Stimulated activated CD8-positive, alpha-beta memory T cell treated with anti-CD3 and anti-CD28 coated beads, Interleukin-7, amount 100 ng/mL, for 48 hours (primary cell): ENCODE measurements at regions not wholly inside any gene's neighbourhood (a gene's known extent, or its start where the extent isn't known, plus 50 kb on each side); places are given as distances from the start of the nearest gene placed in this dataset.
"Not testable (repeated sequence)": the region's sequence is repeated elsewhere in the genome, so short reads cannot be mapped to it uniquely, and the experiment has no call there.

Source experiments
- DNase-seq, 2 donors: peaks; one replicate each; pipeline ENCODE4 v3.0.0-alpha.2; 2020; ENCODE audit warnings: low read depth in 1 of 2; ENCODE audit errors: extremely low read depth in 1 of 2

- DNase-seq: no peak
Measured at GRCh38 chr15:38115121-38115520, 137.5 kb upstream of the SPRED1 start.

DNA sequence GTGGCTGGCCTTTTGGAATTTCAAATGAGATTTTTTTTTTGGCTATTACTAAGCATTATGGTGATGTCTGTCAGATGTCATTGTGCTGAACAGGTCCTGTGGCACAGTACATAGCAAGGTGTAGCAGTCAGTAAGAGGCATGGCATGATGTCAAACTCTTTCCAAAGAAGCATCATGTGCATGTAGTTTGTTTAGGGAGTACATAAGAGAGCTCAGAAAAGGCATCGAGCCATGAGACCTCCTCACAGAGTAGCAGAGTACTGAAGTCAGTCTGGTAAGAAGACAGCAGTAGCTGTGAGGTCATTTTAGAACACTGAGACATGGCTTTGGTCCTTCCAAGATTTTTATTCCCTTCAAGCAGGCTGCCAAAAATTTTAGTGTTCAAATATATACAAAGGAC is 134.9 kb upstream of the SPRED1 start:
- no peak for DNase-seq

DNA sequence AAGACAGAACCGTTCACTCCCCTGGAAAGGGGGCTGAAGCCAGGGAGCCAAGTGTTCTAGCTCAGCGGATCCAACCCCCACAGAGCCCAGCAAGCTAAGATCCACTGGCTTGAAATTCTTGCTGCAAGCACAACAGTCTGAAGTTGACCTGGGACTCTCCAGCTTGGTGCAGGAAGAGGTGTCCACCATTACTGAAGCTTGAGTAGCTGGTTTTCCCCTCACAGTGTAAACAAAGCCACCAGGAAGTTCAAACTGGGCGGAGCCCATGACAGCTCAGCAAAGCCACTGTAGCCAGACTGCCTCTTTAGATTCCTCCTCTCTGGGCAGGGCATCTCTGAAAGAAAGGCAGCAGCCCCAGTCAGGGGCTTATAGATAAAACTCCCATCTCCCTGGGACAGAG is 132.8 kb upstream of the SPRED1 start:
- not testable (repeated sequence) for DNase-seq

DNA sequence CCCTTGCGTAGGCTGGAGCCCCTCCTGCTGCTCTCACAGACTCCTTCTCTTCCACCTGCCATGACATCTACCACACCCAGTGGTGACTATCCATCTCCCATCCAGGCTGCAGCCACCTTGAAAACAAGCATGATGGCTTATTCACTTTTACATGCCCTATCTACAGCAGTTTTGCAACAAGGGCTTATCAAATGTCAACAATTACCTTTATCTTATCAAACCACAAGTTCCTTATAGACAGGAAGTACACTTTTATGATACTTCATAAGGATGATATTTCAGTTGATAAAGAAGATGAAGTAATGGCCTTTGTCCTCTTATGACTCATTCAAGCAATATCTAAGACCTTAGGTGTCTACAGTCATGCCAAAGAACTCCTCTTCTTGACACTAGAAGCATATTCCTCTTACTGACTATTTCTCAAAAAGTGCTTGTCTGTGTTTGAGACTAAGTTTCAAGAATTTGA is 125.3 kb upstream of the SPRED1 start:
- no peak for DNase-seq

GRCh38 chr15:38128341-38128781 is 124.3 kb upstream of the SPRED1 start:
- DNase-seq: no peak

GRCh38 chr15:38128921-38129320 is 123.7 kb upstream of the SPRED1 start:
- no peak for DNase-seq

DNA sequence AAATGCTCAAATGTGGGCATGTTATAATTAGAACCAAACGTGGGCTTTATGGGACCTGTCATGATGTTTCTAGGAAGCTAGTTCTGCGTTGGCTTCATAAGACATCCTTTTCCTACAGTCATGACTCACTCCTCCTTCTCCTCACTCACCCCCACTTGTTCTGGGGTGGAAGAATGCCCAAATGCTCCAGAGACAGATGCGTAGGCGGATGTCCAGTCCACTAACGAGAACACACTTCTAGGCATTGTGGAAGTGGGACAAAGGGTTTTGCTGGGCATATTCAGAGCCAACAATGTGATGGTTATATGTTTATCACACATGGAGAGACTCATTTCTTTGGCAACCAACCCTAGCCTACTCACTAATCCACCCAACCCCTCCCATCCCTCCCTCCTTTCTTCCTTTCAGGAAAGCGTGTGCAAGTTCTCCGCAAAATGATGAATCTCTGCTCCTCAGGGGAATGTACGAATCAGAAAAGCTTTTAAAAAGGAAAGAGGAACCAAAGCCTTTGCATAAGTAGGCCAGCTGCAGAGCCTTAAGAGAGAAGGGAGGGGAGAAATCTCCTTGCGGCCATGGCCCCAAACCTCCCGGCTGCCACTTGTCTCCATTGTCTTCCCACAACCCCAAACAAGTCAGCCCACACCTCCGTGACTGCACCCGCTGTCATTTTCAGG is 123.0 kb upstream of the SPRED1 start:
- peak; percentile 13 to 16 for DNase-seq

DNA sequence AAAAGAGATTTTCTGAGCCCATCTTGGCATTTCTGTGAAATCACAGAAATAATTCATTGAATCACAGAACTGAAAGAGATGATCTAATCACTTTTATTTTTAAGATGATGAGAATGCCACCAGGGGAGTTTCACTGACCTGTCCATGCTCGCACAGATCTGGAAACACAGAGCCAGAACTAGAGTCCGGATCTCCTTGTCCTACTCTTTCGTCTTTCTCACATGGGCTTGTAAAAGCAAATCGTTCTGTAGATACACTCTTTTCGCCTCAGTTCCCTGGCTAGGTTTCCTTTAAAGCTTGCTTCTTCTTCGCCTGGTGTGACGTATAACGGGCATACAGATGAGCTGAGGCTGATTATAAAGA is 122.5 kb upstream of the SPRED1 start:
- no peak for DNase-seq

DNA sequence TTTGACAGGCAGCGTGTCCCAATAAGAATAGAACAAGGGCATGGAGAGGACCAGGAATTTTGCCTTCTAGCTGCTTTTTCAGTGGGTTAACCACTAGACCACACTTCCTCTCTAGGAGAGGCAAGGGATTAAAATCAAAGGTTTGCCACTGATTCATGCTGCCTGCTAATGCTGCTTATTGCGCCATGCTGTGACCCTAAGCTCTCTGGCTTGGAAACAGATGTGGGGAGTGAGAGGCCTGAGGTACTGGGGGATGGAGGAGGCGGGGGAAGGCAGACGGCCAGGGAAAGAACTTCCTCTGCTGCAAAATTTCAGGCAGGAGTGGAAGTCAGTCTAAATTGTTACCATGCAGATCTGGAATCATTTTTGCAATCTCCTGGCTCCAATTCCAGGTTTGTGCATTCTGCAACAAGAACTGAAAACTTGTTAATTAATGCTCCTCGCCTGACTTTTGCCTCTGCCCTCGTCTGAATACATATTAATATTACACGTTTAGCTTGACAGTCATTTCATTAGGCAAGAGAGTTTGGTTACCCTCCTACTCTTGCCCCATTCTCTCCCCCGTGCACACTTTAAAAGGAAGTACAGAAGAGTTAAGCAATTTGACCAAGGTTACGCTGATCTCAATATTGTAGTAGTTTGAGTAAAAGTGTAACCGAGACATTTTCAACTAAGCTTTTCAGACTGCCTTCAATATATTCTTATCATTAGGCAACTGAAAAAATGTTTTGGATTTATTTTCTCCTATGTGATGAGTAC is 121.7 kb upstream of the SPRED1 start:
- DNase-seq: no peak

- no peak for DNase-seq
Measured at GRCh38 chr15:38134252-38134651, 118.4 kb upstream of the SPRED1 start.

DNA sequence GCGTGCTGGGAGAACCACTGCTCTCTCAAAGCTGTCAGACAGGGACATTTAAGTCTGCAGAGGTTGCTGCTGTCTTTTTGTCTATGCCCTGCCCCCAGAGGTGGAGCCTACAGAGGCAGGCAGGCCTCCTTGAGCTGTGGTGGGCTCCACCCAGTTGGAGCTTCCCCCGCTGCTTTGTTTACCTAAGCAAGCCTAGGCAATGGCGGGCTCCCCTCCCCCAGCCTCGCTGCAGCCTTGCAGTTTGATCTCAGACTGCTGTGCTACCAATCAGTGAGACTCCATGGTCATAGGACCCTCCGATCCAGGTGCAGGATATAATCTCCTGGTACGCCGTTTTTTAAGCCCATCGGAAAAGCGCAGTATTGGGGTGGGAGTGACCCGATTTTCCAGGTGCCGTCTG is 110.4 kb upstream of the SPRED1 start:
- not testable (repeated sequence) for DNase-seq

DNA sequence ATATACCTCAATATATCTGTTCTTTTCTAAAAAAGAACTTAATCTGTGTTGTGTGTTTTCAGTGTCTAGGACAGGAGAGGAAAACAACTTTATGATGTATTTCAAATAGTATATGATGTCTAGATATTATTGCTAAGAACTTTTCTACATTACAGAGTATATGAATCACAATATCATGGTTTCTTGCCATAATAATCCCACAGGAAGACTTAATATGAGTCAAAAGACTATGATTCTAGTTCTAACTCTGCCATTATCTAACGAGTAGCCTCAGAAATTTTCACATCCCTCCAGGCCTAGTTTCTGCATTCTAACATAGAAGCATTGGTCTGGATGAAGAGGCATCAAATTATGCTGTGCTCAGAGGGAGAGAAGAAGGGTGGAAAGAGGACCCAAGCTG is 107.7 kb upstream of the SPRED1 start:
- no peak for DNase-seq

DNA sequence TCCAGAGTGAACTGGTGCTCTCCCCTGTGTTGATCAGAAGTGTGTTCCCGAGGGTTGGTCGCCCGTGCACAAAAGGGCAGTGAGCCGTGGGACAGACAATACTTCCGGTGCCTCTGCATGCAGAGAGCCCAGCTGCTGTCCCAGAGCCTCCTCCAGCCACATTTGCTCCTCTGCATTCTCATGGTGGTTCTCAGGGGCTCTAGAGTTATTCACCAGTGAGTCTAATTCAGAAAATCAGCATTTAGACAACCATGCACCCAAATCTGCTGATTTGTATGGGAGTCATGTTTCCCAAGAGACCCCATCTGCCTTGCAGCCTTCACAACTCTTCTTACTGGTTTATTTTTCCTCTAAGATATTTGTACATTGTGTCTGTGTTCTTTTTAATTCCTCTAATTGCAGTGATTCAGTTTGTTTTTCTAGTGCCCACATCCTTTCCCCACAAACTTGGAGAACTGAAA is 107.0 kb upstream of the SPRED1 start:
- no peak for DNase-seq

GRCh38 chr15:38147246-38147645 is 105.4 kb upstream of the SPRED1 start:
- no peak for DNase-seq

- DNase-seq: no peak
Measured at GRCh38 chr15:38148471-38148870, 104.2 kb upstream of the SPRED1 start.

DNA sequence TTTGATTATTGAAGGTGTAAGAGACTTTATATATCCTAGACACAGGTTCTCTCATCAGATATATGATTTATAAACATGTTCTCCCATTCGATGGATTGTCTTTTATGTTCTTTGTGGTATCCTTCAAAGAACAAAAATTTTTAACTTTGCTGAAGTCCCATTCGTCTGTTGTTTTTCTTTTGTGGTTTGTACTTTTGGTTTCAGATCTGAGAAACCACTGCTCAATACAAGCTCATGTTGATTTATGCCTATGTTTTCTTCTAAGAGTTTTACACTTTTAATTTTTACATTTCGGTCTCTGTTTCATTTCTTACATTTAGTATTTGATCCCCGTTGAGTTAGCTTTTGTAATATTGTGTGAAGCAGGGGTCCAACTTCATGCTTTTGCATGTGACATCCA is 103.3 kb upstream of the SPRED1 start:
- no peak for DNase-seq

- no peak for DNase-seq
Measured at GRCh38 chr15:38150148-38150547, 102.5 kb upstream of the SPRED1 start.

DNA sequence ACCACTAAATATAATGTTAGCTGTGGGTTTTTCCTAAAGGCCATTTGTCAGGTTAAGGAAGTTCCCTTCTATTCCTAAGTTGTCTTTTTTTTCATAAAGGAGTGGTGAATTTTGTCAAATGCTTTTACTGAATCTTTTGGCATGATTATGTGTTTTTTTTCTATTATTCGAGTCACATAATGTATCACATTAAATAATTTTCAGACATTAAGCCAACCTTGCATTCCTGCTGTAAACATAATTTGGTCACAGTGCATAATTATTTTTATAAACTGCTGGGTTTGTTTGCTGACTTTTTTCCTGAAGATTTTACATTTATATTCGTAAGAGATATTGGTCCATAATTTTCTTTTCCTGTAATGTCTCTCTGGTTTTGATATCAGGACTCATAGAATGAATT is 101.8 kb upstream of the SPRED1 start:
- DNase-seq: no peak

DNA sequence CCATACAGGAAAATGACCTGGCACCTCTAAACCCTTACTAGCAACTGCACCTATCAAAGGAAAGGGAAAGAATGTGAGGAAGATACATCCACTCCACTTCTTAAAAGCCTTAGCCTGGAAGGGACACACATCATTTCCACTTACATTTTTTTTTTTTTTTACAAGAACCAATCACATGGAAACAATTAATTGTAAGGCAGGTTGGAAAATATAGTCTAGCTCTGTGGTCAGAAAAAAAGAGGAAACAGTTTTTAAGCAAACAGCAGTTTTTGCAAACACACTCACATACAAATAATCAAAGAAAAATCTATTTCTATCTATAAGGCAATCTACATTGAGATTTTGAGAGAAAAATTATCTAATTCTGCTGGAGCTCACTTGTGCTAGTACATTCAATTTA is 98.9 kb upstream of the SPRED1 start:
- no peak for DNase-seq

DNA sequence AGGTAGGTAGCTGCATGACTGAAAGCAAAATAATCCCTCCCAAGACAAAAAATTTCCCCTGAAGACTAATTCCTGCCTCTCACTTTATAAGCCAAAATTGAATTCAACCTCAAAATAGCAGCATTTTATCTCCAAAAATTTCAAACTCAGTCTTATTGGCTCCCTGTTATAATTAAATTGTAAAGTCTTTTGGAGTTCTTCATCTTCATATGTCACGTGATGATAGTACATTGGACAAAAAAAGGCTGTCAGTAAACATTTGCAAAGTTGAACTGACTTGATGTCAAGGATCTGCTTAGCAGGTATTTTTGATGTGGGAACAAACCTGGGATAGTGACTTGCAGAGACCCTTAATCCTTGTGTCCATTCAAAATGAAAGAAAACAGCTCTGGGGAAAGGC is 98.4 kb upstream of the SPRED1 start:
- no peak for DNase-seq

- no peak for DNase-seq
Measured at GRCh38 chr15:38154837-38155236, 97.8 kb upstream of the SPRED1 start.

DNA sequence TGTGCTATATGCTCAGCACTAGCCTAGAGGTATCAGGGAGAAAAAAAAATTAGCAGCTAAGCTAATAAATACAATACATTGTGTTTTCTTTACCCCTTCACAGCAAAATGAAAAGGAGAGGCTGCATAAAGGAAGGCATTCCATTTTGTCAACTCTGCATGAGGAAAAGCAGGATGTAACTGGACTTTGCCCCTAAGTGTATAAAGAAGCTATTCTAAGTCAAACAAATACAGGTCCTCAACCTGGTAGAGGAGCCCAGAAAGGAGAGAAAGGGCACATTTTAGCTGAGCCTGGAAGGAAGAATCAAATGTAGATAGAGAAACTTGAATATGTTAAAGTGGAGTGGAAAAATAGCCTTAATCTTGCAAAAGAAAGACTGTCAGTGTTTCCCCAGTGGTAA is 89.0 kb upstream of the SPRED1 start:
- no peak for DNase-seq
